ENCODE measurements at regions not wholly inside any gene's neighbourhood (a gene's known extent, or its start where the extent isn't known, plus 50 kb on each side); places are given as distances from the start of the nearest gene placed in this dataset.

- no peak for TF ChIP-seq E2F6 (IDR thresholded peaks at IDR 0.05)
- TF ChIP-seq ASH2L (IDR thresholded peaks at IDR 0.05; ENCODE audit: low read length), result no peak
- TF ChIP-seq KDM4A (IDR thresholded peaks at IDR 0.05; ENCODE audit: low read depth, low read length, severe bottlenecking), result no peak
- TF ChIP-seq BCL11A (IDR thresholded peaks at IDR 0.05; ENCODE audit: low read depth in 2 of 2, low read length in 2 of 2), result no peak
- TF ChIP-seq MAFK (IDR thresholded peaks at IDR 0.05; ENCODE audit: low read depth, low read length), result no peak
- TF ChIP-seq FOSL1 (IDR thresholded peaks at IDR 0.05; ENCODE audit: insufficient read depth, low read depth, low read length), result no peak
Measured at GRCh38 chr2:116987447-116987846, 827.0 kb upstream of the DDX18 start (continued).
